HL-60 (cell line): ENCODE measurements at regions not wholly inside any gene's neighbourhood (a gene's known extent, or its start where the extent isn't known, plus 50 kb on each side); places are given as distances from the start of the nearest gene placed in this dataset.

Source experiments
- DNase-seq, 2 experiments: peaks; one replicate each; pipeline ENCODE4 v3.0.0-alpha.2; 2010 to 2020; ENCODE audit warnings: low read depth in 1 of 2, low spot score in 1 of 2
- H3K27ac ChIP-seq: fragments of 250-450 bp; sonication (Bioruptor Pico); replicated peaks from 2 replicates; pipeline ENCODE4 v1.5.1; 2020; ENCODE audit warnings: mild to moderate bottlenecking, moderate library complexity
- H3K27me3 ChIP-seq: fragments of 250-450 bp; sonication (Bioruptor Pico); 2 replicates; pipeline ENCODE4 v1.5.1; 2021; ENCODE audit warnings: mild to moderate bottlenecking, moderate library complexity; ENCODE audit not compliant: insufficient read depth, poor library complexity, severe bottlenecking
- H3K4me3 ChIP-seq: replicated peaks from 2 replicates; pipeline ENCODE4 v1.5.1; 2011; ENCODE audit warnings: mild to moderate bottlenecking, control low read depth, low read length; ENCODE audit not compliant: insufficient read depth
- CTCF ChIP-seq: IDR thresholded peaks from one replicate; pipeline ENCODE4 v1.5.1; 2011; ENCODE audit warnings: low read length, control low read depth, inconsistent platforms; ENCODE audit not compliant: insufficient read depth
- GABPA ChIP-seq: IDR thresholded peaks from 2 replicates; pipeline ENCODE4 v1.6.1; 2012; ENCODE audit warnings: low read depth
- POLR2AphosphoS5 ChIP-seq: IDR thresholded peaks from 2 replicates; pipeline ENCODE4 v1.6.1; 2012; ENCODE audit warnings: low read depth
- REST ChIP-seq: IDR thresholded peaks from 2 replicates; pipeline ENCODE4 v1.6.1; 2012; ENCODE audit warnings: low read depth; ENCODE audit not compliant: insufficient replicate concordance
- SPI1 ChIP-seq: IDR thresholded peaks from 2 replicates; pipeline ENCODE4 v1.6.1; 2012; ENCODE audit warnings: low read depth, mild to moderate bottlenecking, borderline replicate concordance

- no peaks in the 10 kb centered on the region for H3K27me3 ChIP-seq
- H3K27ac ChIP-seq: no peak overlapping the region
- DNase-seq: no peak
- H3K4me3 ChIP-seq: no peak overlapping the region
- TF ChIP-seq CTCF (no peak), POLR2AphosphoS5 (no peak), SPI1 (no peak), GABPA (no peak), REST (no peak)
These were observed 137.2 kb upstream of the CENPW start for GRCh38 chr6:126202707-126203106.

- Histone ChIP-seq H3K4me3 (no peak overlapping the region), H3K27me3 (no peaks in the 10 kb centered on the region), H3K27ac (no peak overlapping the region)
- no peak for TF ChIP-seq POLR2AphosphoS5
- DNase-seq: no peak
These were observed 135.8 kb upstream of the CENPW start for GRCh38 chr6:126204126-126204525.

GRCh38 chr6:126204598-126204997 is 135.3 kb upstream of the CENPW start:
- DNase-seq: no peak
- H3K4me3 ChIP-seq: no peak overlapping the region
- no peak overlapping the region for H3K27ac ChIP-seq
- H3K27me3 ChIP-seq: no peaks in the 10 kb centered on the region
- TF ChIP-seq GABPA (no peak), REST (no peak), POLR2AphosphoS5 (no peak), CTCF (no peak), SPI1 (no peak)

GRCh38 chr6:126206504-126207246 is 133.2 kb upstream of the CENPW start:
- no peak for TF ChIP-seq SPI1
- TF ChIP-seq REST: no peak
- TF ChIP-seq POLR2AphosphoS5: no peak
- TF ChIP-seq GABPA: no peak
- no peak for TF ChIP-seq CTCF
- Histone ChIP-seq H3K27ac (no peak overlapping the region), H3K27me3 (no peaks in the 10 kb centered on the region), H3K4me3 (no peak overlapping the region)
- DNase-seq: no peak
